ENCODE measurements at regions not wholly inside any gene's neighbourhood (a gene's known extent, or its start where the extent isn't known, plus 50 kb on each side); places are given as distances from the start of the nearest gene placed in this dataset.

- Histone ChIP-seq H3K27me3 (no peaks in the 10 kb centered on the region), H3K9ac (ENCODE audit: low read depth in 2 of 2, low read length in 2 of 2) (no peak overlapping the region), H3K4me3 (no peak overlapping the region), H3K36me3 (no peaks in the 10 kb centered on the region), H3K4me1 (no peaks in the 10 kb centered on the region), H3K9me3 (no peaks in the 10 kb centered on the region), H3K27ac (no peak overlapping the region)
- no peak for DNase-seq
- intact Hi-C loops (cut with DNase I): no loop called here
- no peak for TF ChIP-seq CTCF (IDR thresholded peaks at IDR 0.05)
Observed at GRCh38 chr9:80690349-80690939, 998.9 kb downstream of the TLE1 start.

GRCh38 chr9:80679916-80680315 is 1009.4 kb downstream of the TLE1 start:
- TF ChIP-seq CTCF (IDR thresholded peaks at IDR 0.05): no peak
- Histone ChIP-seq H3K9ac (ENCODE audit: low read depth in 2 of 2, low read length in 2 of 2) (no peak overlapping the region), H3K9me3 (no peaks in the 10 kb centered on the region), H3K4me1 (no peaks in the 10 kb centered on the region), H3K27me3 (no peaks in the 10 kb centered on the region), H3K27ac (no peak overlapping the region), H3K36me3 (no peaks in the 10 kb centered on the region), H3K4me3 (no peak overlapping the region)
- intact Hi-C loops (cut with DNase I): no loop called here
- no peak for DNase-seq

- no peaks in the 10 kb centered on the region for H3K9me3 ChIP-seq
- H3K4me3 ChIP-seq: no peak overlapping the region
- intact Hi-C loops (cut with DNase I): no loop called here
- no peaks in the 10 kb centered on the region for H3K4me1 ChIP-seq
- H3K27ac ChIP-seq: no peak overlapping the region
- no peaks in the 10 kb centered on the region for H3K36me3 ChIP-seq
- no peaks in the 10 kb centered on the region for H3K27me3 ChIP-seq
- no peak overlapping the region for H3K9ac ChIP-seq (ENCODE audit: low read depth in 2 of 2, low read length in 2 of 2)
- no peak for DNase-seq
- TF ChIP-seq CTCF (IDR thresholded peaks at IDR 0.05): no peak
Observed at GRCh38 chr9:80678906-80679305, 1010.4 kb downstream of the TLE1 start.

- intact Hi-C loops (cut with DNase I): no loop called here
- TF ChIP-seq CTCF (IDR thresholded peaks at IDR 0.05): no peak
Observed at GRCh38 chr9:80673496-80673895, 1015.9 kb downstream of the TLE1 start.

GRCh38 chr9:80665479-80665878 is 1023.9 kb downstream of the TLE1 start:
- no peaks in the 10 kb centered on the region for H3K9me3 ChIP-seq
- H3K4me3 ChIP-seq: no peak overlapping the region
- intact Hi-C loops (cut with DNase I): no loop called here
- H3K27ac ChIP-seq: no peak overlapping the region
- no peaks in the 10 kb centered on the region for H3K36me3 ChIP-seq
- H3K27me3 ChIP-seq: no peaks in the 10 kb centered on the region
- H3K4me1 ChIP-seq: no peaks in the 10 kb centered on the region
- no peak for DNase-seq
- TF ChIP-seq CTCF (IDR thresholded peaks at IDR 0.05): no peak
- no peak overlapping the region for H3K9ac ChIP-seq (ENCODE audit: low read depth in 2 of 2, low read length in 2 of 2)

More at GRCh38 chr9:80673496-80673895, 1015.9 kb downstream of the TLE1 start:
- H3K4me3 ChIP-seq: no peak overlapping the region
- no peaks in the 10 kb centered on the region for H3K9me3 ChIP-seq
- no peaks in the 10 kb centered on the region for H3K4me1 ChIP-seq
- no peaks in the 10 kb centered on the region for H3K36me3 ChIP-seq
- no peak for DNase-seq
- no peak overlapping the region for H3K27ac ChIP-seq
- H3K27me3 ChIP-seq: no peaks in the 10 kb centered on the region
- no peak overlapping the region for H3K9ac ChIP-seq (ENCODE audit: low read depth in 2 of 2, low read length in 2 of 2)
